ENCODE measurements at regions not wholly inside any gene's neighbourhood (a gene's known extent, or its start where the extent isn't known, plus 50 kb on each side); places are given as distances from the start of the nearest gene placed in this dataset.

DNA sequence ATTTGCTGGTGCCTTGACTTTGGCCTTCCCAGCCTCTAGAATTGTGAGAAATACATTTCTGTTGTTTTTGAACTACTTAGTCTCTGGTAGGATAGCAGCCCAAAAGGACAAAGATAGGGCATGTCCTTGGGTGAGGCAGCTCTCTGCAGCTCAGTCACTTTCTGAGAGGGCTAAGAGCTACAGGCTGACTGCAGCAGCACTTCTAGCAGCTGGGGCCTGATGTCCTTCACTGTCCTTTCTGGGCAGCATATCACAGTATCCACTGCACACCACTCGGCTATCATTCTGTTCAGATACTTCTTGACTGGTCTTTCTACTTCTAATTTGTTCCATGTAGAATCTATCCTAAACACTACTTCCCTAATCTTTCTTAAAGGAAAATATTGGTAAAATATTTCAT lies 68.5 kb upstream of the CLDN10 start:
- Histone ChIP-seq H3K27me3 (ENCODE audit: control insufficient read depth, insufficient read depth, low read length) (no peaks in the 10 kb centered on the region), H3K36me3 (ENCODE audit: control insufficient read depth, insufficient read depth, low read length) (no peaks in the 10 kb centered on the region), H3K4me3 (ENCODE audit: low read depth, low read length) (no peak overlapping the region)
- DNase-seq (ENCODE audit: low read depth) = no peak
- no peak for TF ChIP-seq CTCF (IDR thresholded peaks at IDR 0.05; ENCODE audit: insufficient read depth, low read length, poor library complexity, severe bottlenecking)

GRCh38 chr13:95485045-95485517 lies 67.4 kb upstream of the CLDN10 start:
- Histone ChIP-seq H3K4me3 (ENCODE audit: low read depth, low read length) (no peak overlapping the region), H3K36me3 (ENCODE audit: control insufficient read depth, insufficient read depth, low read length) (no peaks in the 10 kb centered on the region), H3K27me3 (ENCODE audit: control insufficient read depth, insufficient read depth, low read length) (no peaks in the 10 kb centered on the region)
- TF ChIP-seq CTCF (IDR thresholded peaks at IDR 0.05; ENCODE audit: insufficient read depth, low read length, poor library complexity, severe bottlenecking) = no peak
- no peak for DNase-seq (ENCODE audit: low read depth)

- no peak for DNase-seq (ENCODE audit: low read depth)
- no peaks in the 10 kb centered on the region for H3K27me3 ChIP-seq (ENCODE audit: control insufficient read depth, insufficient read depth, low read length)
- H3K36me3 ChIP-seq (ENCODE audit: control insufficient read depth, insufficient read depth, low read length) = no peaks in the 10 kb centered on the region
- H3K4me3 ChIP-seq (ENCODE audit: low read depth, low read length) = no peak overlapping the region
- TF ChIP-seq CTCF (IDR thresholded peaks at IDR 0.05; ENCODE audit: insufficient read depth, low read length, poor library complexity, severe bottlenecking) = no peak
Observed at GRCh38 chr13:95485518-95486144, 66.9 kb upstream of the CLDN10 start.

DNA sequence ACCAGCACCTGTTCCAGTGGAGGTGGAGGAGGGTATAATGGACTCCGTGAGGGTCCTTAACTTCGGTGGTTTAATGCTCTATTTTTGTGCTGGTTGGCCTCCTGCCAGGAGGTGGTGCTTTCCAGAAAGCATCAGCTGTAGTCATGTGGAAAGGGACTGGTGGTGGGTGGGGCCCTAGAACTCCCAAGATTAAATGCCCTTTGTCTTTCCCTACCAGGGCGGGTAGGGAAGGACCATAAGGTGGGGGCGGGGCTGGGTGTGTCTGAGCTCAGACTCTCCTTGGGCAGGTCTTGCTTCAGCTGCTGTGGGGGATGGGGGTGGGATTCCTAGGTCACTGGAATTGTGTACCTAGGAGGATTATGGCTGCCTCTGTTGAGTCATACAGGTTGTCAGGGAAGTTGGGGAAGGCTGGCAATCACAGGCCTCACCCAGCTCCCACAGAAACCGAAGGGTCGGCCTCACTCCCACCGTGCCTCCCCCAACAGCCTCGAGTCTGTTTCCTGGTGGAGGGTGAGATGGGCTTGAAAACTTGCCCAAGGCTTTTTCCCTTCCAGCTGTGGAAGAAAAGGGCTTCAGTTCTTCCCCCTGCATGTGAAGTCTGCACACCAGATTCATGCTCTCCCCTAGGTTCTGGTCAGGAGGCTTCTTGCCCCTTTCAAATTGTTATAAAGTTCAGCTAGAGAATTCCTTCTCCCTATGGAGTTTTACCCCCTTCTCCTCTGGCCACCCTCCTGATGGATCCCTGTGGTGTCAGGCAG lies 60.3 kb upstream of the CLDN10 start:
- H3K36me3 ChIP-seq (ENCODE audit: control insufficient read depth, insufficient read depth, low read length) = no peaks in the 10 kb centered on the region
- no peak for DNase-seq (ENCODE audit: low read depth)

DNA sequence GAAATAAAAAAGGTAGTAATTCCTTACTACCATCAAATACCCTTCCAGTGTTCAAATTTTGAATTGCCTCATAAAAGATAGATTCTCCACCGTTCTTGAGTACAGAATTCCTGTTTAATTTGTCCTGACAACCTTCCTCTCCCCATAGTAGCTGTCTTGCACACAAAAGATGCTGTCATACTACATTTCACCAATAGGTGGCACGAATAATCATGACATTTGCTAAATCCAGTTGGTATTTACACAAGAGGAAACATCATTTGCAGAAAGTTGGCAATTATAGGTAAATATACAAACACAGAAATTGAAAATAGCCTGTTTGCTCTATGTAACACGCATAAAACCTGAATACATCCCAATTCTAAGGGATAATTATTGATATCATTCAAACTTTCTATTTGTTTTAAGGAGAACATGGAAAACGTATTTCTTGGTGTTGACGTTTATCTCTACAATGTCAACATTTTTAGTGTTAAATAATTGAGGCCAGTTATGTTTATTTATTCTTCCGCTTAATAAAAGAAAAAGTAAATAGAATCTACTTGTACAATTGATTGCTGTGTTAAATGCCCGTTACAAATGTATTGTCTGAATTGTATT lies 58.3 kb upstream of the CLDN10 start:
- Histone ChIP-seq H3K36me3 (ENCODE audit: control insufficient read depth, insufficient read depth, low read length) (no peaks in the 10 kb centered on the region), H3K27me3 (ENCODE audit: control insufficient read depth, insufficient read depth, low read length) (no peaks in the 10 kb centered on the region), H3K4me3 (ENCODE audit: low read depth, low read length) (no peak overlapping the region)
- TF ChIP-seq CTCF (IDR thresholded peaks at IDR 0.05; ENCODE audit: insufficient read depth, low read length, poor library complexity, severe bottlenecking) = peak; percentile 66
- no peak for DNase-seq (ENCODE audit: low read depth)

More for the DNA sequence above, 60.3 kb upstream of the CLDN10 start:
- H3K27me3 ChIP-seq (ENCODE audit: control insufficient read depth, insufficient read depth, low read length) = no peaks in the 10 kb centered on the region
- no peak for TF ChIP-seq CTCF (IDR thresholded peaks at IDR 0.05; ENCODE audit: insufficient read depth, low read length, poor library complexity, severe bottlenecking)
- H3K4me3 ChIP-seq (ENCODE audit: low read depth, low read length) = no peak overlapping the region
